ENCODE measurements at regions not wholly inside any gene's neighbourhood (a gene's known extent, or its start where the extent isn't known, plus 50 kb on each side); places are given as distances from the start of the nearest gene placed in this dataset.
"Not testable (repeated sequence)": the region's sequence is repeated elsewhere in the genome, so short reads cannot be mapped to it uniquely, and the experiment has no call there.

DNA sequence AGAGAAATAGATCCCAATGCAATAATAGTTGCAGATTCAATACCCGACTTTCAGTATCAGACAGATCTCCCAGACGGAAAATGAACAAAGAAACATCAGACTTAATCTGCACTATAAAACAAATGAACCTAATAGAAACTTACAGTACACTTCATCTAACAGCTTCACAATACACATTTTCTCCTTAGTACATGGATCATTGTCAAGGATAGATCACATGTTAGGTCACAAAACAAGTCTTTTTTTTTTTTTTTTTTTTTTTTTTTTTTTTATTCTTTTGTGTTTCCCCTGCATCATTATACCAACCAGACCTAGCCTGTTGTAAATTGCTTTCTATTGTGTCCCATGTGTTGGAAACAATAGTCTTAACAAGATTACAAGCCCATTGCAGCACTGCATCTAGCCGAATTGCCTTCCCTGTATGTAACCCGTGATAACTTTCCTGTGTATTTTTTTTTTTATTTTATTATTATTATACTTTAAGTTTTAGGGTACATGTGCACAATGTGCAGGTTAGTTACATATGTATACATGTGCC lies 134.0 kb upstream of the MAD2L1 start:
- not testable (repeated sequence) for TF ChIP-seq SMC3 (IDR thresholded peaks at IDR 0.05); POLR2A (IDR thresholded peaks at IDR 0.05; ENCODE audit: low read length); EHMT2 (IDR thresholded peaks at IDR 0.05; ENCODE audit: low read depth); TP53 (CRISPR knock-in tag; IDR thresholded peaks at IDR 0.05); RFX5 (IDR thresholded peaks at IDR 0.05); RCOR1 (IDR thresholded peaks at IDR 0.05; ENCODE audit: low read depth, low read length); EP300 (IDR thresholded peaks at IDR 0.05); CHD2 (IDR thresholded peaks at IDR 0.05; ENCODE audit: low read length, partially characterized antibody)
- TF ChIP-seq, protein P1, sequence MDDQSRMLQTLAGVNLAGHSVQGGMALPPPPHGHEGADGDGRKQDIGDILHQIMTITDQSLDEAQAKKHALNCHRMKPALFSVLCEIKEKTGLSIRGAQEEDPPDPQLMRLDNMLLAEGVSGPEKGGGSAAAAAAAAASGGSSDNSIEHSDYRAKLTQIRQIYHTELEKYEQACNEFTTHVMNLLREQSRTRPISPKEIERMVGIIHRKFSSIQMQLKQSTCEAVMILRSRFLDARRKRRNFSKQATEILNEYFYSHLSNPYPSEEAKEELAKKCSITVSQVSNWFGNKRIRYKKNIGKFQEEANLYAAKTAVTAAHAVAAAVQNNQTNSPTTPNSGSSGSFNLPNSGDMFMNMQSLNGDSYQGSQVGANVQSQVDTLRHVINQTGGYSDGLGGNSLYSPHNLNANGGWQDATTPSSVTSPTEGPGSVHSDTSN (IDR thresholded peaks at IDR 0.05), result not testable (repeated sequence)
- TF ChIP-seq, protein P2, sequence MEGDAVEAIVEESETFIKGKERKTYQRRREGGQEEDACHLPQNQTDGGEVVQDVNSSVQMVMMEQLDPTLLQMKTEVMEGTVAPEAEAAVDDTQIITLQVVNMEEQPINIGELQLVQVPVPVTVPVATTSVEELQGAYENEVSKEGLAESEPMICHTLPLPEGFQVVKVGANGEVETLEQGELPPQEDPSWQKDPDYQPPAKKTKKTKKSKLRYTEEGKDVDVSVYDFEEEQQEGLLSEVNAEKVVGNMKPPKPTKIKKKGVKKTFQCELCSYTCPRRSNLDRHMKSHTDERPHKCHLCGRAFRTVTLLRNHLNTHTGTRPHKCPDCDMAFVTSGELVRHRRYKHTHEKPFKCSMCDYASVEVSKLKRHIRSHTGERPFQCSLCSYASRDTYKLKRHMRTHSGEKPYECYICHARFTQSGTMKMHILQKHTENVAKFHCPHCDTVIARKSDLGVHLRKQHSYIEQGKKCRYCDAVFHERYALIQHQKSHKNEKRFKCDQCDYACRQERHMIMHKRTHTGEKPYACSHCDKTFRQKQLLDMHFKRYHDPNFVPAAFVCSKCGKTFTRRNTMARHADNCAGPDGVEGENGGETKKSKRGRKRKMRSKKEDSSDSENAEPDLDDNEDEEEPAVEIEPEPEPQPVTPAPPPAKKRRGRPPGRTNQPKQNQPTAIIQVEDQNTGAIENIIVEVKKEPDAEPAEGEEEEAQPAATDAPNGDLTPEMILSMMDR (IDR thresholded peaks at IDR 0.05), result not testable (repeated sequence)

Measured in A549 (cell line).